Mesenchymal stem cell (in vitro differentiated cells and primary cell): ENCODE measurements at regions not wholly inside any gene's neighbourhood (a gene's known extent, or its start where the extent isn't known, plus 50 kb on each side); places are given as distances from the start of the nearest gene placed in this dataset.

Experiments used
- DNase-seq: peaks from one replicate; pipeline ENCODE4 v3.0.0-alpha.2; 2013
- H2AFZ ChIP-seq: one replicate; pipeline ENCODE4 v1.6.1; 2013; ENCODE audit warnings: low read depth, mild to moderate bottlenecking, control low read depth, inconsistent platforms, low read length, moderate library complexity
- H2AK5ac ChIP-seq: 2 replicates; pipeline ENCODE4 v1.6.1; 2013; ENCODE audit warnings: low read length, moderate library complexity, mild to moderate bottlenecking, inconsistent platforms; ENCODE audit not compliant: severe bottlenecking
- H2BK120ac ChIP-seq: one replicate; pipeline ENCODE4 v1.6.1; 2013; ENCODE audit warnings: low read depth, mild to moderate bottlenecking, inconsistent platforms, low read length, moderate library complexity
- H2BK12ac ChIP-seq, 2 experiments: one replicate each; pipeline ENCODE4 v1.6.1; 2013; ENCODE audit warnings: inconsistent platforms in 2 of 2, low read length in 2 of 2, mild to moderate bottlenecking in 2 of 2, moderate library complexity in 2 of 2, control low read depth in 1 of 2
- H2BK15ac ChIP-seq: one replicate; pipeline ENCODE4 v1.6.1; 2013; ENCODE audit warnings: mild to moderate bottlenecking, low read depth, inconsistent platforms; ENCODE audit not compliant: poor library complexity, severe bottlenecking
- H2BK5ac ChIP-seq: 2 replicates; pipeline ENCODE4 v1.6.1; 2013; ENCODE audit warnings: low read depth, mild to moderate bottlenecking, low read length, control low read depth, inconsistent platforms; ENCODE audit not compliant: poor library complexity, severe bottlenecking
- H3K14ac ChIP-seq, 2 experiments: one replicate each; pipeline ENCODE4 v1.6.1; 2013; ENCODE audit warnings: inconsistent platforms in 2 of 2, low read length in 2 of 2, control low read depth in 1 of 2, mild to moderate bottlenecking in 1 of 2, moderate library complexity in 1 of 2
- H3K18ac ChIP-seq, 2 experiments: one replicate each; pipeline ENCODE4 v1.6.1; 2013; ENCODE audit warnings: inconsistent platforms in 2 of 2, low read length in 2 of 2, control low read depth in 1 of 2, low read depth in 1 of 2, mild to moderate bottlenecking in 1 of 2
- H3K23ac ChIP-seq, 2 experiments: one replicate each; pipeline ENCODE4 v1.6.1; 2013; ENCODE audit warnings: inconsistent platforms in 2 of 2, low read length in 2 of 2, mild to moderate bottlenecking in 2 of 2, moderate library complexity in 2 of 2, control low read depth in 1 of 2
- H3K27ac ChIP-seq: 2 replicates; pipeline ENCODE4 v1.5.1; 2013; ENCODE audit warnings: mild to moderate bottlenecking, moderate library complexity, low read length, control low read depth, inconsistent platforms; ENCODE audit not compliant: poor library complexity, severe bottlenecking
- H3K27me3 ChIP-seq, 2 experiments: 2 replicates each; pipeline versions ENCODE4 v1.6.1 to v1.7.0; 2013; ENCODE audit warnings: low read length in 2 of 2, mild to moderate bottlenecking in 2 of 2, moderate library complexity in 2 of 2, control low read depth in 1 of 2, inconsistent platforms in 1 of 2; ENCODE audit not compliant: control insufficient read depth in 1 of 2, insufficient read depth in 1 of 2
- H3K36me3 ChIP-seq, 2 experiments: 2 replicates each; pipeline versions ENCODE4 v1.6.1 to v1.7.0; 2013; ENCODE audit warnings: low read length in 2 of 2, control low read depth in 1 of 2, inconsistent platforms in 1 of 2, low read depth in 1 of 2, mild to moderate bottlenecking in 1 of 2; ENCODE audit not compliant: insufficient read depth in 2 of 2, control insufficient read depth in 1 of 2
- H3K4ac ChIP-seq, 2 experiments: one replicate each; pipeline ENCODE4 v1.6.1; 2013; ENCODE audit warnings: inconsistent platforms in 2 of 2, low read length in 2 of 2, mild to moderate bottlenecking in 2 of 2, moderate library complexity in 2 of 2, control low read depth in 1 of 2, low read depth in 1 of 2
- H3K4me1 ChIP-seq: 2 replicates; pipeline ENCODE4 v1.6.1; 2013; ENCODE audit warnings: low read depth, low read length, control low read depth; ENCODE audit not compliant: control insufficient read depth, insufficient read depth
- H3K4me2 ChIP-seq: 2 replicates; pipeline ENCODE4 v1.6.1; 2013; ENCODE audit warnings: low read length, mild to moderate bottlenecking, inconsistent platforms; ENCODE audit not compliant: poor library complexity, severe bottlenecking
- H3K4me3 ChIP-seq, 2 experiments: 2 replicates each; pipeline versions ENCODE4 v1.5.1 to v1.7.0; 2013; ENCODE audit warnings: low read length in 2 of 2, mild to moderate bottlenecking in 2 of 2, control low read depth in 1 of 2, low read depth in 1 of 2; ENCODE audit not compliant: insufficient read depth in 1 of 2
- H3K79me1 ChIP-seq: replicated peaks from 2 replicates; pipeline ENCODE4 v1.6.1; 2013; ENCODE audit warnings: mild to moderate bottlenecking, control low read depth, low read length, inconsistent platforms; ENCODE audit not compliant: poor library complexity, severe bottlenecking
- H3K9ac ChIP-seq: 2 replicates; pipeline ENCODE4 v1.7.0; 2013; ENCODE audit warnings: mild to moderate bottlenecking, low read length, moderate library complexity
- H3K9me3 ChIP-seq: 2 replicates; pipeline ENCODE4 v1.7.0; 2013; ENCODE audit warnings: mild to moderate bottlenecking, low read length; ENCODE audit not compliant: control insufficient read depth
- H4K8ac ChIP-seq: one replicate; pipeline ENCODE4 v1.6.1; 2013; ENCODE audit warnings: inconsistent platforms, mild to moderate bottlenecking, low read length, moderate library complexity
- H4K91ac ChIP-seq: one replicate; pipeline ENCODE4 v1.6.1; 2013; ENCODE audit warnings: mild to moderate bottlenecking, low read length, inconsistent platforms
- WGBS: methylation state at CpG from one replicate; pipeline ENCODE4 v1.1.7; 2013; ENCODE audit warnings: mixed read lengths; 5-methylcytosine and 5-hydroxymethylcytosine counted together

DNA sequence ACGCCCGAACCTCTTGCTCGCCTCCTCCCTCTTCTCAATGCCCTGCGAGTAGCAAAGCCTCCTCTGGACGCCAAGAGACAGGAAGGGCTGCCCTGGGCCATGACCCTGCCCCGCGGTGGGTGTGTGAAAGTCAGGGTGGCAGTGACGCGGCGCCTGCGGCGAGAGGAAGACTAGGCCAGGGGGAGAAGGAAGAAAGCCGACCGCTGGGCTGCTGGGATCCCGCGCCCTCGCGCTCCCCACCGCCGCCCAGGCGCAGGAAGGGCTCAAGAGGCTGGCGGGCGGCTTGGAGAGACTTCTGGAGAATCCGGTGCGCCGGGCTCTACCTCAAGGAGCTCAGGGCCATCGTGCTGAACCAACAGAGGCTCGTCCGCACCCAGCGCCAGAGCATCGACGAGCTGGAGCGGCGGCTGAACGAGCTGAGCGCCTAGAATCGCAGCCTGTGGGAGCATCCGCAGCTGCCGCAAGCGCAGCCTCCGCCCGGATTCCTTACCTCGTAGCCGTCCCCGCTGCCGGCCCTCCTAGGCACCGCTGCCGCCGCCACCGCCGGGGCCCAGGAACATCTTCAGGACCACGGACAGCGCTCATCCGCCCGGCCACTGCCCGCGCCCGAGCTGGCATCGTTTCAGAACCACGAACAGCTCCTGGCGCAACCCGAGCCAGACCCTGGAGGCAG, 105.0 kb upstream of the PRB2 start:
- Histone ChIP-seq H3K9me3 (no peaks in the 10 kb centered on the region), H2BK5ac (no peak overlapping the region), H3K9ac (no peak overlapping the region), H2BK15ac (no peak overlapping the region), H3K23ac (no peak overlapping the region), H2AK5ac (no peak overlapping the region), H3K4me2 (peak overlapping the region; percentile 35), H2AFZ (no peak overlapping the region), H2BK120ac (no peak overlapping the region), H3K79me1 (no peaks in the 10 kb centered on the region), H4K91ac (no peak overlapping the region), H3K36me3 (no peaks in the 10 kb centered on the region), H3K18ac (no peak overlapping the region), H4K8ac (no peak overlapping the region), H3K4me3 (peak overlapping the region in 1 of 2 experiments; percentile 58), H3K27ac (no peak overlapping the region), H3K14ac (no peak overlapping the region), H3K27me3 (peaks cover 21 to 41% of the 10 kb centered on the region in 2 experiments), H2BK12ac (no peak overlapping the region), H3K4me1 (peaks cover 10% of the 10 kb centered on the region), H3K4ac (no peak overlapping the region)
- DNase-seq: peak; percentile 71
- WGBS: 3% methylated on average over 61 of the region's 62 CpGs

- Histone ChIP-seq H3K18ac (no peak overlapping the region), H3K4ac (no peak overlapping the region), H3K9ac (no peak overlapping the region), H3K9me3 (no peaks in the 10 kb centered on the region), H3K4me1 (peaks cover 10% of the 10 kb centered on the region), H2BK15ac (no peak overlapping the region), H2BK5ac (no peak overlapping the region), H3K14ac (no peak overlapping the region), H3K27me3 (peaks cover 21 to 42% of the 10 kb centered on the region in 2 experiments), H2AK5ac (no peak overlapping the region), H4K91ac (no peak overlapping the region), H4K8ac (no peak overlapping the region), H3K27ac (no peak overlapping the region), H3K36me3 (no peaks in the 10 kb centered on the region), H2AFZ (no peak overlapping the region), H2BK12ac (no peak overlapping the region), H3K4me2 (no peak overlapping the region), H3K79me1 (no peaks in the 10 kb centered on the region), H3K4me3 (no peak overlapping the region), H2BK120ac (no peak overlapping the region), H3K23ac (no peak overlapping the region)
- no peak for DNase-seq
- WGBS: 21% methylated on average over 14 of the region's 14 CpGs
These were observed 105.5 kb upstream of the PRB2 start for GRCh38 chr12:11500861-11501230.

DNA sequence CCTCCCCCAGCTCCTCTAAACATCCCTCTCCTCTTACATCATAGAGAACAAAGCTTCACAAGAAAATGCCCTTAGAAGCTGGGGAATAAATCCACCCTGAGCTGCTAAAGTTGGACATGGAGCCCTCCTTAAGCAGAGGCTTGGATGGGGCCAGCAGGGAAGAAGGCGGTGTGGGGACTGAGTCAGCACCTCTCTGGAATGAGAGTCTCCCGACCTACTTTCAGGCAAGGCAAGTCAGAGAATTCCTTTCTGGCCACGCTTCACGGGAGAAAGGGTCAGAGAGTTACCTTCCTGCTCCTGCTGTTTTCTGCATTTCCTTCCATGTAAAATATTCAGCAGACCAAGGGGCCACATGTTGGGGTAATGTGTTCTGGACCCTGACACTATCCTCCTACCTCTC, 113.3 kb upstream of the PRB2 start:
- no peak overlapping the region for H2AK5ac ChIP-seq
- DNase-seq: peak; percentile 3
- peaks cover 19% of the 10 kb centered on the region for H3K4me1 ChIP-seq
- H3K23ac ChIP-seq: no peak overlapping the region
- no peak overlapping the region for H4K8ac ChIP-seq
- H2BK5ac ChIP-seq: no peak overlapping the region
- peak overlapping the region; percentile 91 for H3K27ac ChIP-seq
- no peak overlapping the region for H2BK12ac ChIP-seq
- no peaks in the 10 kb centered on the region for H3K36me3 ChIP-seq
- no peak overlapping the region for H3K4ac ChIP-seq
- H3K4me3 ChIP-seq: no peak overlapping the region
- no peaks in the 10 kb centered on the region for H3K9me3 ChIP-seq
- H2BK120ac ChIP-seq: no peak overlapping the region
- no peaks in the 10 kb centered on the region for H3K79me1 ChIP-seq
- WGBS: 19% methylated on average over 4 of the region's 4 CpGs
- peak overlapping the region; percentile 33 for H3K4me2 ChIP-seq
- no peak overlapping the region for H3K9ac ChIP-seq
- peaks cover 0 to 16% of the 10 kb centered on the region in 2 experiments for H3K27me3 ChIP-seq
- H4K91ac ChIP-seq: no peak overlapping the region
- H3K18ac ChIP-seq: no peak overlapping the region
- H2BK15ac ChIP-seq: no peak overlapping the region
- H3K14ac ChIP-seq: no peak overlapping the region
- H2AFZ ChIP-seq: no peak overlapping the region

- Histone ChIP-seq H3K4me2 (no peak overlapping the region), H2BK5ac (no peak overlapping the region), H2AFZ (no peak overlapping the region), H3K4me3 (no peak overlapping the region), H2BK15ac (no peak overlapping the region), H4K8ac (no peak overlapping the region), H2BK120ac (no peak overlapping the region), H3K36me3 (no peaks in the 10 kb centered on the region), H3K79me1 (no peaks in the 10 kb centered on the region), H3K4me1 (peaks cover 19% of the 10 kb centered on the region), H3K23ac (no peak overlapping the region), H3K27ac (peak overlapping the region; percentile 91), H2BK12ac (no peak overlapping the region), H3K9ac (no peak overlapping the region), H3K27me3 (peaks cover 0 to 11% of the 10 kb centered on the region in 2 experiments), H4K91ac (no peak overlapping the region), H3K14ac (no peak overlapping the region), H3K18ac (no peak overlapping the region), H2AK5ac (no peak overlapping the region), H3K9me3 (no peaks in the 10 kb centered on the region), H3K4ac (no peak overlapping the region)
- DNase-seq: no peak
- WGBS: 97% methylated on average over 4 of the region's 4 CpGs
These were observed 114.0 kb upstream of the PRB2 start for GRCh38 chr12:11509326-11509725.
